ENCODE measurements at regions not wholly inside any gene's neighbourhood (a gene's known extent, or its start where the extent isn't known, plus 50 kb on each side); places are given as distances from the start of the nearest gene placed in this dataset.

DNA sequence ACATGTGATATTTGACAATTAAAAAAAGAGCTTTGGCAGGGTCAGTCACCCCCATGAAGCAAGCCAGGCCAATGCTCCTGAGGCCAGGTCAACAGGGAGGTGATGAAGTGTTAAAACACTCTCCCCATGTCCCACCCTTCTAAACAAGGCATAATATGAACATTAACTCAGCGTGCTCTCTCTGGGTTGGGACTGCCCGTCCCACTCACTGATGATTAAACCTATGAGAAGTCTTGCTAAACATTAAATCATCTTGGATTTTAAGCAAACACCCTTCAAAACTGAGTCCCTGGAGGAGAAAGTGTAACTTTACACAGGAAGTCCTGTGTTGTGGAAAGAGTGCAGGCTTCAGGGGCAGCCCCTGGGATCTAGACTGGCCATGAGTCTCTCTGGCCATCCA lies 558.5 kb downstream of the CD83 start:
- DNase-seq (no peak), ATAC-seq (no peak)
- Histone ChIP-seq H3K27ac (no peak overlapping the region), H3K9me3 (no peaks in the 10 kb centered on the region), H3K36me3 (replicated peaks in 1 of 2; ENCODE audit: insufficient read depth in 1 of 2, low read depth in 2 of 2) (no peaks in the 10 kb centered on the region), H3K4me1 (no peaks in the 10 kb centered on the region), H3K27me3 (no peaks in the 10 kb centered on the region), H3K4me3 (no peak overlapping the region)
- TF ChIP-seq, protein P1, sequence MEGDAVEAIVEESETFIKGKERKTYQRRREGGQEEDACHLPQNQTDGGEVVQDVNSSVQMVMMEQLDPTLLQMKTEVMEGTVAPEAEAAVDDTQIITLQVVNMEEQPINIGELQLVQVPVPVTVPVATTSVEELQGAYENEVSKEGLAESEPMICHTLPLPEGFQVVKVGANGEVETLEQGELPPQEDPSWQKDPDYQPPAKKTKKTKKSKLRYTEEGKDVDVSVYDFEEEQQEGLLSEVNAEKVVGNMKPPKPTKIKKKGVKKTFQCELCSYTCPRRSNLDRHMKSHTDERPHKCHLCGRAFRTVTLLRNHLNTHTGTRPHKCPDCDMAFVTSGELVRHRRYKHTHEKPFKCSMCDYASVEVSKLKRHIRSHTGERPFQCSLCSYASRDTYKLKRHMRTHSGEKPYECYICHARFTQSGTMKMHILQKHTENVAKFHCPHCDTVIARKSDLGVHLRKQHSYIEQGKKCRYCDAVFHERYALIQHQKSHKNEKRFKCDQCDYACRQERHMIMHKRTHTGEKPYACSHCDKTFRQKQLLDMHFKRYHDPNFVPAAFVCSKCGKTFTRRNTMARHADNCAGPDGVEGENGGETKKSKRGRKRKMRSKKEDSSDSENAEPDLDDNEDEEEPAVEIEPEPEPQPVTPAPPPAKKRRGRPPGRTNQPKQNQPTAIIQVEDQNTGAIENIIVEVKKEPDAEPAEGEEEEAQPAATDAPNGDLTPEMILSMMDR (IDR thresholded peaks at IDR 0.05): no peak
- TF ChIP-seq POLR2A (IDR thresholded peaks at IDR 0.05): no peak
- intact Hi-C loops (cut with DNase I): no loop called here
- 66 to 83% methylated on average over 2 of the region's 2 CpGs for WGBS, 2 donors

DNA sequence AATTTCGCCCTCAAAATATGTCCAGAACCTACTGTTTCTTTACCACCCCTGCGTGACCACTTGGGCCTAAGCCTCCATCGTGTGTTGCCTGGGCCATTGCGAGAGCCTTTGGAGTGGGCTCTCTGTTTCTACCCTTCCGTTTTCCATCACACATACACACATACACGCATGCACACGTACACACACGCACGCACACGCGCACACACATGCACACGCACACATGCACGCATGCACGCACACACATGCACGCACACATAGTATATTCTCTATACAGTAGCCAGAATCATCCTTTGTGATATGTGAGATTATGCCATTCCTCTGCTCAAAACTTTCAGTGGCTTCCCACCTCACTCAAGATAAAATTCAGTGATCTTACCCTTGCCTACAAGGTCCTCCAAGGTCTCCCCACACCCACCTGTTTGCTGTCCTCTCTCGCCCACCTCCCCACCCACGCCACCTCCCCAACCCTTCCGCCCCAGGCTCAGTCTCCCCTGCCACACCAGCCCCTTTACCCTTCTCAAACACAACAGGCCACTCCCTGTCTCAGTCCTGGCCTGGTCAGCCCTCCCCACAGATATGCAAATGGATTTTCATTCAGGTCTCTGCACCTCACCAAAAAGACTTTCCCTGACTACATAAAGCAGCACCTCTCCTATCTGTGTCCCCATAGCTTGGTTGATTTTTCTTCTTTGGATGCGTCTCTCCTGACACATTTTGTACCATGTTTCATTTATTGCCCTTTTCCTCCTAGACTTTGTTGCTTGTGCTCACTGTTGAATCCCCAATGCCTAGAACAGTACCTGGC lies 559.6 kb downstream of the CD83 start:
- ATAC-seq: no peak
- no peak for TF ChIP-seq POLR2A (IDR thresholded peaks at IDR 0.05)
- TF ChIP-seq, protein P1 (IDR thresholded peaks at IDR 0.05): no peak
- Histone ChIP-seq H3K27me3 (no peaks in the 10 kb centered on the region), H3K36me3 (replicated peaks in 1 of 2; ENCODE audit: insufficient read depth in 1 of 2, low read depth in 2 of 2) (no peaks in the 10 kb centered on the region), H3K4me3 (no peak overlapping the region), H3K9me3 (no peaks in the 10 kb centered on the region), H3K4me1 (no peaks in the 10 kb centered on the region), H3K27ac (no peak overlapping the region)
- intact Hi-C loops (cut with DNase I): no loop called here
- no peak for DNase-seq
- WGBS, 2 donors: 90 to 92% methylated on average over 19 of the region's 19 CpGs

DNA sequence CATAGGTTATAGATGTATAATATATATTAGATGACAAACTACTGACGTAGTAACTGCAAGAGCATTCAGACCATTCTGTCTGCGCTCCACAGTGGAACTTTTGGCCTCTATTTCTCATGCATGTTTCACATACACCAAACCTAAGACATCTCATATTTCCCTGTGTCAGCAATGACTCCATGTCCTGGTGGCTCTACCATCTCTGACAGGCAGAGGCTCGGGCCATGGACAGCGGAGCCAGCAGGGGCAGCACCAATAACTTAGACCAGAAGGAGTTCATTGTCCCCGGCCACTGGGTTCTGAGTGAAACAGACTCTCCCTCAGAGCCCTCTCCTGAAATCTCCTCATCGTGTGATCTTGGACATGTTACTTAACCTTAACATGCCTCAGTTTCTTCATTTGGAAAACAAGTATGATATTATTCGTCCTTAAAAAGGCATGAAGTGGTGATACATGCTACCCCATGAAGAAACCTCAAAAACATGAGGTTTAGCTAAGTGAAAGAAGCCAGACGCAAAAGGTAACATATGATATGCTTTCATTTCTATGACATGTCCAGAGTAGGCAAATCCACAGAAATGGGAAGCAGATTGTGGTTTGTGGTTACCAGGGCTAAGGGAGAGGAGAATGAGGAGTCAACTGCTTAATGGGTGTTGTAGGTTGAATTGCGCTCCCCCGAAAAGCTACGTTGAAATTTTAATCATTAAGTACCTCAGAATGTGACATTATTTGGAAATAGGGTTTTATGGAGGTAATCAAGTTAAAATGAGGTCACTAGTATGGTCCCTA lies 564.0 kb upstream of the JARID2 start:
- no peaks in the 10 kb centered on the region for H3K36me3 ChIP-seq (replicated peaks in 1 of 2; ENCODE audit: insufficient read depth in 1 of 2, low read depth in 2 of 2)
- ATAC-seq: no peak
- no peak for DNase-seq

DNA sequence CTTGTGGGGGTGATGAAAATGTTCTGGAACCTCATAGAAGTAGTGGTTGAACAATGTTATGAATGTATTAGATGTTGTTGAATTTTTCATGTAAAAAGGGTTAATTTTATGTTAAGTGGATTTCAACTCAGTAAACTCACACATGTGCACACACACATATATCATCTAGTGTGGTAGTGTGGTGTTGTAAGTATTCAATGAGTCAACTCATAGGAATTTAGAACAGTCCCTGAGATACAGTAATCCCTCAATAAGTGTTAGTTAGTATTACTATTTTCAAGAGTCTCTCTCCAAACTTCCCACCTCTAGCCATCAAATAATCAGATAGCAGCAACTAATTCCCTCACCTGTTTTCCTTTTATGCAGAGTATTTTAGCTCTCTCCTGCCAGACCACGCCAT lies 563.1 kb upstream of the JARID2 start:
- TF ChIP-seq, protein P1 (IDR thresholded peaks at IDR 0.05): no peak
- TF ChIP-seq POLR2A (IDR thresholded peaks at IDR 0.05): no peak
- DNase-seq (no peak), ATAC-seq (no peak)
- Histone ChIP-seq H3K36me3 (replicated peaks in 1 of 2; ENCODE audit: insufficient read depth in 1 of 2, low read depth in 2 of 2) (no peaks in the 10 kb centered on the region), H3K4me1 (no peaks in the 10 kb centered on the region), H3K9me3 (no peaks in the 10 kb centered on the region), H3K27me3 (no peaks in the 10 kb centered on the region), H3K27ac (no peak overlapping the region), H3K4me3 (no peak overlapping the region)
- intact Hi-C loops (cut with DNase I): no loop called here
- 88 to 100% methylated on average over 1 of the region's 1 CpG for WGBS, 2 donors

More for the DNA sequence above, 564.0 kb upstream of the JARID2 start:
- H3K27me3 ChIP-seq: no peaks in the 10 kb centered on the region
- 65 to 84% methylated on average over 11 of the region's 11 CpGs for WGBS, 2 donors
- H3K4me3 ChIP-seq: no peak overlapping the region
- H3K4me1 ChIP-seq: no peaks in the 10 kb centered on the region
- intact Hi-C loops (cut with DNase I): no loop called here
- no peak overlapping the region for H3K27ac ChIP-seq
- H3K9me3 ChIP-seq: no peaks in the 10 kb centered on the region
- TF ChIP-seq POLR2A (IDR thresholded peaks at IDR 0.05): no peak
- TF ChIP-seq, protein P1 (IDR thresholded peaks at IDR 0.05): no peak

Data from body of pancreas (tissue), 4 donors.